ENCODE measurements at regions not wholly inside any gene's neighbourhood (a gene's known extent, or its start where the extent isn't known, plus 50 kb on each side); places are given as distances from the start of the nearest gene placed in this dataset.
A peak's percentile ranks its signal among the peaks of the same experiment; 100 is the strongest.
"Not testable (repeated sequence)": the region's sequence is repeated elsewhere in the genome, so short reads cannot be mapped to it uniquely, and the experiment has no call there.

GRCh38 chr2:207338610-207339009, 172.9 kb upstream of the KLF7 start:
- intact Hi-C loops (cut with DNase I), result no loop called here
- no peak for DNase-seq

GRCh38 chr2:207341112-207341750, 175.5 kb upstream of the KLF7 start:
- intact Hi-C loops (cut with DNase I), result no loop called here
- DNase-seq, result no peak

GRCh38 chr2:207341804-207342203, 176.1 kb upstream of the KLF7 start:
- intact Hi-C loops (cut with DNase I), result no loop called here
- no peak for DNase-seq

GRCh38 chr2:207344596-207345394, 179.0 kb upstream of the KLF7 start:
- DNase-seq; intact Hi-C loops (cut with DNase I): not testable (repeated sequence)

GRCh38 chr2:207351171-207351570, 178.6 kb upstream of the CREB1 start:
- DNase-seq, result no peak
- intact Hi-C loops (cut with DNase I), result no loop called here

GRCh38 chr2:207352978-207353671, 176.6 kb upstream of the CREB1 start:
- peak in 35 of 42 donors; percentile 9 to 65 (median 25) for DNase-seq
- intact Hi-C loops (cut with DNase I), result no loop called here

GRCh38 chr2:207353836-207354235, 175.9 kb upstream of the CREB1 start:
- intact Hi-C loops (cut with DNase I), result no loop called here
- DNase-seq, result no peak

- peak in 8 of 42 donors; percentile 7 to 38 (median 26) for DNase-seq
- intact Hi-C loops (cut with DNase I), result no loop called here
Observed at GRCh38 chr2:207354462-207354861, 175.3 kb upstream of the CREB1 start.

GRCh38 chr2:207356567-207356966, 173.2 kb upstream of the CREB1 start:
- intact Hi-C loops (cut with DNase I), result no loop called here
- no peak for DNase-seq

GRCh38 chr2:207357216-207357615, 172.5 kb upstream of the CREB1 start:
- intact Hi-C loops (cut with DNase I), result no loop called here
- DNase-seq, result no peak

GRCh38 chr2:207362716-207363115, 167.0 kb upstream of the CREB1 start:
- intact Hi-C loops (cut with DNase I), result no loop called here
- no peak for DNase-seq

GRCh38 chr2:207363761-207364290, 165.9 kb upstream of the CREB1 start:
- no peak for DNase-seq
- intact Hi-C loops (cut with DNase I), result no loop called here

- intact Hi-C loops (cut with DNase I), result no loop called here
- DNase-seq, result no peak
Observed at GRCh38 chr2:207370646-207371045, 159.1 kb upstream of the CREB1 start.

GRCh38 chr2:207371877-207372276, 157.9 kb upstream of the CREB1 start:
- DNase-seq, result no peak
- intact Hi-C loops (cut with DNase I), result no loop called here

GRCh38 chr2:207372483-207372882, 157.3 kb upstream of the CREB1 start:
- intact Hi-C loops (cut with DNase I), result no loop called here
- DNase-seq, result no peak

GRCh38 chr2:207375207-207375875, 154.4 kb upstream of the CREB1 start:
- DNase-seq, result no peak
- intact Hi-C loops (cut with DNase I), result no loop called here

- intact Hi-C loops (cut with DNase I); DNase-seq: not testable (repeated sequence)
Observed at GRCh38 chr2:207378620-207379019, 151.1 kb upstream of the CREB1 start.

- intact Hi-C loops (cut with DNase I), result no loop called here
- DNase-seq, result no peak
Observed at GRCh38 chr2:207385076-207385475, 144.7 kb upstream of the CREB1 start.

GRCh38 chr2:207385903-207386302, 143.9 kb upstream of the CREB1 start:
- DNase-seq, result no peak

More at GRCh38 chr2:207385903-207386302, 143.9 kb upstream of the CREB1 start:
- intact Hi-C loops (cut with DNase I), result no loop called here
